Stimulated activated CD4-positive, alpha-beta T cell treated with anti-CD3 and anti-CD28 coated beads, Interleukin-2, amount 100 ng/mL, for 24 hours (primary cell): ENCODE measurements at regions not wholly inside any gene's neighbourhood (a gene's known extent, or its start where the extent isn't known, plus 50 kb on each side); places are given as distances from the start of the nearest gene placed in this dataset.

Source experiments
- DNase-seq, 2 donors: peaks; one replicate each; pipeline ENCODE4 v3.0.0-alpha.2; 2020

DNA sequence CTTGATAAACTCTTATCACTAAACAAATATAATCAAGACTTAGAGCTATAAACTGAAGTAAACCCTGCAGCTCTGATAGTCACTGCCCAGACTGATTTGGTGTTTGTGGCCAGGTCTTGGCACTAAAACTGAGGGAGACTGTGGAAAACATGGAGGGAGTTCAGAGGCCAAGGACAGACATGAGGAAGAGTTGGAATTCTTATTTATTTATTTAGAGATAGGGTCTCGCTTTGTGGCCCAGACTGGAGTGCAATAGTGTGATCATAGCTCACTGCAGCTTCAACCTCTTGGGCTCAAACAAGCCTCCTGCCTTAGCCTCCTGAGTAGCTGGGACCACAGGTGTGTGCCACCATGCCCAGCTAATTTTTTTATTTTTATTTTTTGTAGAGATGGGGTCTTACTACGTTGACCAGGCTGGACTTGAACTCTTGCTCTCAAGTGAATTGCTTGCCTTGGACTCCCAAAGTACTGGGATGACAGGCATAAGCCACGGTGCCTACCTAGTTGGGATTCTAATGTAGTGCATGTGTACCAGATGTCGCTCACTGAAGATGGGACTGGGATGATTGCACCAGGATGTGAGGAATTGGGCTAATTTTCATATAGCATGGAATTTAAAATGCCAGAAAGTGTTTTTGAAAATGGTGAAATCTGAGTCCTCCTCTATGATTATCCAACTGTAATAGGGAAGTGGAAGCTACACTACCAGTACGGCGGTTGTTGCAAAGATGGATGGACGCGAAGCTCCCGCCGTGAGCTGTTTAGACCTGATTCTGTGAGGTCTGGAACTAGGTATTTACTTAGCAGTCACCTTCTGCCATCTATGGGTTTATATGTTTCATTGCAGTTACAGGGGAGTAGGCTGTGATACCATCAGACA is 52.7 kb upstream of the CTLA4 start:
- DNase-seq, result peak; percentile 57

DNA sequence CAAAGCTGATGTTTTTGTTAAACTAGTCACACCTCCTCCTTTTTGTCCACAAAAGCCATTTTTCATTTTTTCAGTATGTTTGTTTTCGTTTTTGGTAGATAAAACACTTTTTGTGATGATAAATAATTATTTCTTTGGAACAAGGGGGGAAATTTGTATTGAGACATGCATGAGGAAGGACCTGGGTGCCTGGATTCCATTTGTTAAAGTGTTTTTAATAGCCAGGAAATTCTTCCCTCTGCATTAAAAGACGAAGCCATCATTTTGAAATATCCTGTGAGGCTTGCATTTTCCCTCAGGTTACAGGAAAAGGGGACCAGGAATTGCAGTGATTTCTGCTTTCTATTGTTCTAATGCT is 52.1 kb upstream of the CTLA4 start:
- DNase-seq, result no peak

DNA sequence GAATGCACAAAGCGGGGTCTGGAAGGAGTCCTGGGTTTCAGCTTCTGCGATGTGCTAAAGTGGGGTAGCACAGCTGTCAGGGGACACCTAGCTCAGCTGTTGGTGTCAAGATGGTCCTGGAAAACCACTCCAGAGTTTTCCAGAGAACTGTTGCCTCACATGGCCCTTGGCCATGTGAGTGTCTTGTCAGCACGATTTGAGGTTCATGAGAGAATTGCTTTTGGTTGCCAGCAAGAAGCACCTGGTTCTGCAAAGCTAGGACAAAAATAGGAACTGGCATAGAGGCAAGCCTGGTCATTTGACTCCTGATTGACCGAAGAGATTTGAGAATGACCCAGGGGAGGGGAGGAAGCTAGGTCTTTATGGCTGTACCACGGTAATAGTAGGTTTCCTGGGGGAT is 50.4 kb upstream of the CTLA4 start:
- DNase-seq, result no peak
